Astrocyte (in vitro differentiated cells and primary cell): ENCODE measurements at regions not wholly inside any gene's neighbourhood (a gene's known extent, or its start where the extent isn't known, plus 50 kb on each side); places are given as distances from the start of the nearest gene placed in this dataset.

Experiments
- DNase-seq: peaks from one replicate; pipeline ENCODE4 v3.0.0-alpha.2; 2010; ENCODE audit warnings: low read depth
- FAIRE-seq: peaks from 2 replicates; lab custom pipeline; 2011; peaks lifted over from hg19 to GRCh38; lab: Jason Lieb, UNC
- H2AFZ ChIP-seq: 2 replicates; pipeline ENCODE4 v1.6.0; 2012; ENCODE audit warnings: low read depth, low read length, inconsistent platforms
- H3K27ac ChIP-seq: 2 replicates; pipeline ENCODE4 v1.5.1; 2011; ENCODE audit warnings: low read depth, low read length, inconsistent platforms
- H3K27me3 ChIP-seq: 2 replicates; pipeline ENCODE4 v1.6.0; 2011; ENCODE audit warnings: low read length, inconsistent platforms; ENCODE audit not compliant: insufficient read depth
- H3K36me3 ChIP-seq: 2 replicates; pipeline ENCODE4 v1.5.1; 2011; ENCODE audit warnings: low read length, inconsistent platforms; ENCODE audit not compliant: insufficient read depth
- H3K4me1 ChIP-seq: 2 replicates; pipeline ENCODE4 v1.5.1; 2011; ENCODE audit warnings: low read length, inconsistent platforms; ENCODE audit not compliant: insufficient read depth
- H3K4me2 ChIP-seq: 2 replicates; pipeline ENCODE4 v1.6.0; 2012; ENCODE audit warnings: low read length, inconsistent platforms
- H3K4me3 ChIP-seq: 2 replicates; pipeline ENCODE4 v1.5.1; 2011; ENCODE audit warnings: low read depth, mild to moderate bottlenecking, low read length, inconsistent platforms; ENCODE audit not compliant: insufficient read depth
- H3K79me2 ChIP-seq: 2 replicates; pipeline ENCODE4 v1.6.0; 2012; ENCODE audit warnings: mild to moderate bottlenecking, low read length, inconsistent platforms; ENCODE audit not compliant: insufficient read depth
- H3K9ac ChIP-seq: 2 replicates; pipeline ENCODE4 v1.6.0; 2012; ENCODE audit warnings: mild to moderate bottlenecking, low read length, inconsistent platforms
- H3K9me3 ChIP-seq: 2 replicates; pipeline ENCODE4 v1.5.1; 2012; ENCODE audit warnings: low read depth, mild to moderate bottlenecking, low read length, inconsistent platforms; ENCODE audit not compliant: insufficient read depth
- H4K20me1 ChIP-seq: 2 replicates; pipeline ENCODE4 v1.6.0; 2012; ENCODE audit warnings: low read length, inconsistent platforms; ENCODE audit not compliant: insufficient read depth
- H3K27ac Mint-ChIP-seq: one replicate; pipeline ENCODE4 v1.8.0; 2021; ENCODE audit warnings: mild to moderate bottlenecking, mixed read lengths; ENCODE audit not compliant: unreplicated experiment
- H3K27me3 Mint-ChIP-seq: one replicate; pipeline ENCODE4 v1.8.0; 2021; ENCODE audit warnings: low read depth, mixed read lengths; ENCODE audit not compliant: unreplicated experiment
- H3K36me3 Mint-ChIP-seq: one replicate; pipeline ENCODE4 v1.8.0; 2021; ENCODE audit warnings: low read depth, mixed read lengths; ENCODE audit not compliant: unreplicated experiment
- H3K4me1 Mint-ChIP-seq: one replicate; pipeline ENCODE4 v1.8.0; 2021; ENCODE audit warnings: low read depth, mixed read lengths; ENCODE audit not compliant: unreplicated experiment
- H3K4me3 Mint-ChIP-seq: one replicate; pipeline ENCODE4 v1.8.0; 2021; ENCODE audit warnings: mild to moderate bottlenecking, moderate library complexity, mixed read lengths; ENCODE audit not compliant: unreplicated experiment
- H3K9me3 Mint-ChIP-seq: one replicate; pipeline ENCODE4 v1.8.0; 2021; ENCODE audit warnings: mild to moderate bottlenecking, mixed read lengths; ENCODE audit not compliant: unreplicated experiment
- EZH2 ChIP-seq: IDR thresholded peaks from 2 replicates; pipeline ENCODE4 v1.6.1; 2012; ENCODE audit warnings: mild to moderate bottlenecking, low read length, inconsistent platforms; ENCODE audit not compliant: insufficient read depth
- TF ChIP-seq, protein P1 (sequence below): IDR thresholded peaks from 2 replicates; pipeline ENCODE4 v1.5.1; 2011; ENCODE audit warnings: low read depth, mild to moderate bottlenecking, inconsistent platforms, low read length, moderate library complexity; ENCODE audit not compliant: insufficient read depth

- no peak overlapping the region for H3K27ac ChIP-seq
- no peaks in the 10 kb centered on the region for H3K4me1 ChIP-seq
- no peaks in the 10 kb centered on the region for H3K4me1 Mint-ChIP-seq
- H3K79me2 ChIP-seq = no peaks in the 10 kb centered on the region
- H3K4me2 ChIP-seq = no peak overlapping the region
- no peaks in the 10 kb centered on the region for H3K36me3 Mint-ChIP-seq
- H2AFZ ChIP-seq = no peak overlapping the region
- H3K4me3 Mint-ChIP-seq = no peak overlapping the region
- no peaks in the 10 kb centered on the region for H3K27me3 Mint-ChIP-seq
- no peak for TF ChIP-seq EZH2
- TF ChIP-seq, protein P1, sequence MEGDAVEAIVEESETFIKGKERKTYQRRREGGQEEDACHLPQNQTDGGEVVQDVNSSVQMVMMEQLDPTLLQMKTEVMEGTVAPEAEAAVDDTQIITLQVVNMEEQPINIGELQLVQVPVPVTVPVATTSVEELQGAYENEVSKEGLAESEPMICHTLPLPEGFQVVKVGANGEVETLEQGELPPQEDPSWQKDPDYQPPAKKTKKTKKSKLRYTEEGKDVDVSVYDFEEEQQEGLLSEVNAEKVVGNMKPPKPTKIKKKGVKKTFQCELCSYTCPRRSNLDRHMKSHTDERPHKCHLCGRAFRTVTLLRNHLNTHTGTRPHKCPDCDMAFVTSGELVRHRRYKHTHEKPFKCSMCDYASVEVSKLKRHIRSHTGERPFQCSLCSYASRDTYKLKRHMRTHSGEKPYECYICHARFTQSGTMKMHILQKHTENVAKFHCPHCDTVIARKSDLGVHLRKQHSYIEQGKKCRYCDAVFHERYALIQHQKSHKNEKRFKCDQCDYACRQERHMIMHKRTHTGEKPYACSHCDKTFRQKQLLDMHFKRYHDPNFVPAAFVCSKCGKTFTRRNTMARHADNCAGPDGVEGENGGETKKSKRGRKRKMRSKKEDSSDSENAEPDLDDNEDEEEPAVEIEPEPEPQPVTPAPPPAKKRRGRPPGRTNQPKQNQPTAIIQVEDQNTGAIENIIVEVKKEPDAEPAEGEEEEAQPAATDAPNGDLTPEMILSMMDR = no peak
- H3K27ac Mint-ChIP-seq = no peak overlapping the region
- no peaks in the 10 kb centered on the region for H3K9me3 Mint-ChIP-seq
- H3K4me3 ChIP-seq = no peak overlapping the region
- no peaks in the 10 kb centered on the region for H3K9me3 ChIP-seq
- no peak for DNase-seq
- FAIRE-seq = peak; percentile 86
- no peaks in the 10 kb centered on the region for H4K20me1 ChIP-seq
- H3K36me3 ChIP-seq = no peaks in the 10 kb centered on the region
- H3K27me3 ChIP-seq = no peaks in the 10 kb centered on the region
- H3K9ac ChIP-seq = no peak overlapping the region
Measured at GRCh38 chrX:25733148-25733547, 405.0 kb upstream of the MAGEB18 start.

DNA sequence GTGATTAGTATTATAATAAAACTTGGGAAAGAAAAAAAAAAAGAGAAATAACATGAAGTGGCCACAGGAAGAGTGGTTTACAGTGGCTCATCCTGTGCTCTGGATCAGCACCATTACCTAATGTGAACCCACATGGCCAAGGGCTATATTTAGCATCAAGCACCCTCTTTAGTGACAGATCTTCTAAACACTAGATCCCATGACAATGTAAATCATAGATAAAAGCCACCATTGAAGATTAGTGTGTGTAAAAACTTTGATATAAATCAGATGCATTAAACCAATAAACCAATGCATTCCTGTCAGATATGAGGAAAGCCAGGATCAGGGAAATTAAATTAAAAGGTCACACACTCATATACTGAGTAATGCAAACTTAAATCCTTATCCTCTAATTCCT lies 400.6 kb upstream of the MAGEB18 start:
- Histone ChIP-seq H3K9me3 (no peaks in the 10 kb centered on the region), H3K36me3 (no peaks in the 10 kb centered on the region), H2AFZ (no peak overlapping the region), H3K4me1 (no peaks in the 10 kb centered on the region), H3K9ac (no peak overlapping the region), H4K20me1 (no peaks in the 10 kb centered on the region), H3K79me2 (no peaks in the 10 kb centered on the region), H3K27ac (no peak overlapping the region), H3K4me2 (no peak overlapping the region), H3K4me3 (no peak overlapping the region), H3K27me3 (no peaks in the 10 kb centered on the region)
- TF ChIP-seq, protein P1 = no peak
- TF ChIP-seq EZH2 = no peak
- Mint-ChIP-seq H3K4me1 (no peaks in the 10 kb centered on the region), H3K9me3 (no peaks in the 10 kb centered on the region), H3K36me3 (no peaks in the 10 kb centered on the region), H3K27me3 (no peaks in the 10 kb centered on the region), H3K27ac (no peak overlapping the region), H3K4me3 (no peak overlapping the region)
- peak; percentile 82 for FAIRE-seq
- no peak for DNase-seq

DNA sequence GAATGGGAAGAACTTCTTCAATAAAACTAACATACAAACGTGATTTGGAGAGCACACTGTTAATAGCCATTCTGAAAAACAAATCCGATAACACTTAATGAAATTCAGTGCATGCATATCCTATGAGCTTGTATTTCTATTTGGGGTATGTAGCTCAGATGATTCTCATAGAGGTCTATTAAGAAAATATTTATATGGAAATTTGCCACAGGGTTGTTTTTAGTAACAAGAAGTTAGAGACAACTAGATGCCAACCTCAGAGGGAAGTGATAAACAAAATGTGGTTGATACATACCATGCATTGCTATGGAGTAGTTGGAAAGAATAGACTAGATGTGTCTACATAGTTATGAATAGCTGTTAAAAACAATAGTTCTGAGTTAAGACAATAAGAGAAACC lies 395.8 kb upstream of the MAGEB18 start:
- no peaks in the 10 kb centered on the region for H4K20me1 ChIP-seq
- DNase-seq = no peak
- peak; percentile 87 for FAIRE-seq
- no peaks in the 10 kb centered on the region for H3K36me3 ChIP-seq
- no peak overlapping the region for H3K27ac Mint-ChIP-seq
- H3K4me3 ChIP-seq = no peak overlapping the region
- H3K4me3 Mint-ChIP-seq = no peak overlapping the region
- no peak overlapping the region for H3K27ac ChIP-seq
- H3K79me2 ChIP-seq = no peaks in the 10 kb centered on the region
- H2AFZ ChIP-seq = no peak overlapping the region
- no peaks in the 10 kb centered on the region for H3K9me3 Mint-ChIP-seq
- no peak overlapping the region for H3K9ac ChIP-seq
- TF ChIP-seq EZH2 = no peak
- TF ChIP-seq, protein P1 = no peak
- H3K4me1 ChIP-seq = no peaks in the 10 kb centered on the region
- H3K4me2 ChIP-seq = no peak overlapping the region
- no peaks in the 10 kb centered on the region for H3K9me3 ChIP-seq
- no peaks in the 10 kb centered on the region for H3K27me3 Mint-ChIP-seq
- no peaks in the 10 kb centered on the region for H3K4me1 Mint-ChIP-seq
- no peaks in the 10 kb centered on the region for H3K27me3 ChIP-seq
- H3K36me3 Mint-ChIP-seq = no peaks in the 10 kb centered on the region
